Astrocyte of the hippocampus (primary cell): ENCODE measurements at regions not wholly inside any gene's neighbourhood (a gene's known extent, or its start where the extent isn't known, plus 50 kb on each side); places are given as distances from the start of the nearest gene placed in this dataset.
A peak's percentile ranks its signal among the peaks of the same experiment; 100 is the strongest.
"Not testable (repeated sequence)": the region's sequence is repeated elsewhere in the genome, so short reads cannot be mapped to it uniquely, and the experiment has no call there.

Experiments
- DNase-seq: peaks from one replicate; pipeline ENCODE4 v3.0.0; 2011; ENCODE audit warnings: low read depth, low spot score

DNA sequence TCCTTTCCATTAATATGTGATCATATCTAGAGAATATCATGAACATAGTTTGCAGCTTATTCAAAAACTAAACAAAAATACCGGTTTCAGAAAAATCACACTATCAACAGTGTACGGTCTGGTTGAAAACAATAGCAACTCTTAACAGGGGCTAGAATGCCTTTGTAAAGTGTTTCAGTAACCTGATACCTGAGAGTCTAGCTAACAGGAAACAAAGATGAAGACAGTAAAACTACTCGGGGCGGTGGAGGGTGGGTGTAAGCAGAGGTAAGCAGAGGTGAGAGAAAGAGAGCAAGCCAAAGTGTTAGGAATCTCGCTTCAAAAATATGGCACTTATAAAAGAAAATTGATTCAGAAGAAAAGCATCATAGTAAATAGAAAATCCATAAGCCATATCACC, 109.0 kb upstream of the RGPD4 start:
- DNase-seq = no peak

DNA sequence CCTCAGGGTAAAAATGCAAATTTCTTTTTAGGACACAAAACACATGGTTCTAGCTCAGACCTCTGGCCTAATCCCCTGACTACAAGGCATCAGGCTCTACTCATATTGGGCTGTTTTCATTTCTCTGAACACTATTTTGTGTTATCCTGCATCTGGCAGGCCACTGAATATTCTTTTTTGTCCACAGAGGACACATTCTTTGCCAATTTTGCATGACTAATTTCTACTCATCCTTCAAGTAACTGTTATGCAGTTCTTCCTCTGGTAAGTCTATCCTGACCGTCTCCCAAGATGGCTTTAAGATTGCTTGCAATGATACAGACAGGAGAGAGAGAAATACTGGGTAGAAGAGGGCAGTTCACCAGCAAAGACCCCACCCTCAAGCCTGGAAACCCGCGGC, 107.6 kb upstream of the RGPD4 start:
- DNase-seq = no peak

DNA sequence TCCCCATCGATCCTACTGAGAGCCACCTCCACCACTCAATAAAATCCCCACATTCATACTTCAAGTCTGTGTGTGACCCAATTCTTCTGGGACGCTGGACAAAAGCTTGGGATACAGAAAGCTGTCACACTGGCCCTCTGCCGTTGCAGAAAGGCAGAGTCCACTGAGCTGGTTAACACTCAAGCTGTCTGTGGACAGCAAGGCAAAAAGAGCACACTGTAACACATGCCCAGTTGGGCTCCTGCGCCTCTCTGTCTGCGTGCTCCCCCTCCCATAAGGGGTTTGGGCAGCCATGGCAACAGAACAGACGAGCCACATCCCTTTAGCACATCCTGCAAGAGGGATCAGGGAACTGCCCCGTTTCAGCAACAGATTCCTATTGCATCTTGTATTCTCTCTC, 106.9 kb upstream of the RGPD4 start:
- DNase-seq = peak; percentile 1

DNA sequence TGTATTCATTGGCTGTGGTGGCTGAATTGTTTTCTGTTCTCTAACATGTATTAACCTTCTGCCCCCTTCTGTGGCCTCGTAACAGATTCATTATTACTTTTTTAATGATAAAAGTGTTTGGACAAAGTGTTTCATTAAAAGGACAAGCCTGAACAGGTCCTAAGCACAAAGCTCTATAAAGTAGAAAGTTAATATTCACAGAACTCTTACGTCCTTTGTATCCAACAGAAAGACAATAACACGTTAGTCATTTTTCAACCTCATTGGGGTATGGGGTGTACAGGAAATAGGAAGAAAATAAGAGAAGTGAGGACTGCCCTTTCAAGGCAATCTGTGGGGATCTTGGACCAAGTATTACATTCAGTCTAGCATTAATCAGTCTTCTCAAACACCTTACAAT, 105.5 kb upstream of the RGPD4 start:
- DNase-seq = no peak

DNA sequence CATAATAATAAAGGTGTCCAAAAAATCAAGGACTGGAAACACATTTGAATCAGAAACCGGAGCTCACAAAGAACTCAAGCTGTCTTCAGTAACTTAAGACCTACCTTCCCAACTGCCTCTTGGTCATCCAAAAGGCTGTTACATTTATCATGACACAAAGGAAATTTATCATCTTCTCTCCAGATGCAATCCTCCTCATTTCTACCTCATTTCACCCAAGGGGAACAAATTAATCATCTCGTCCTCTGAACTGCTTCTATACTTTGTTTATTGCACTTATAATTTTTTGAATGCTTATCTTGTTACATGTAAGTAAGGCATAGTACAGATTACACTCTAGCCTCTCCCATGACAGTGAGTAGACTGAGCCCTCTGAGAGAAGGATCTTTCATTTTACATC, 105.1 kb upstream of the RGPD4 start:
- no peak for DNase-seq

DNA sequence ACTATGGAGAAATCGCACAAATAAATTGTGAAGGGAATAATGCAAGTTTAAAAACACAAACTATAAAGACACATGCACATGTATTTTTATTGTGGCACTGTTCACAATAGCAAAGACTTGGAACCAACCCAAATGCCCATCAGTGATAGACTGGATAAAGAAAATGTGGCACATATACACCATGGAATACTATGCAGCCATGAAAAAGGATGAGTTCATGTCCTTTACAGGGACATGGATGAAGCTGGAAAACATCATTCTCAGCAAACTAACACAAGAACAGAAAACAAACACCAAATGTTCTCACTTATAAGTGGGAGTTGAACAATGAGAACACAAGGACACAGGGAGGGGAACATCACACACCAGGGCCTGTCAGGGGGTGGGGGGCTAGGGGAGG, 100.9 kb upstream of the RGPD4 start:
- not testable (repeated sequence) for DNase-seq

DNA sequence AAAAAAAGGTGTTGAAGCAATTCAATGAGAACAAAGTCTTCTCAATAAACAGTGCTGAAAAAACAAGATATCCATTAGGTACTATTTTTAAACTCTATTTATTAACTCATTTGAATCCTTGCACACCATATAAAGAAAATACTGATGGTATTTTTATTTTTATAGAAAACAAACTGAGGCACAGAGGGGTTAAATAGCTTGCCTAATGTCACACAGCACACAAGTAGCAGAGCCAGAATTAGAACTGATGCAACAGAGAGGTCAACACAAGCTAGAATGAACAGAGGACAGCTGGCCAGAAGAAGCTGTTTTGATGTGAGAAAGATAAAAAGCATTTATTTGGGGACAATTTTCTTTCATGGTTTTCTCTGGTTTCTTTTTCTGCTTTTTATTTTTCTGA, 99.4 kb upstream of the RGPD4 start:
- DNase-seq = no peak

DNA sequence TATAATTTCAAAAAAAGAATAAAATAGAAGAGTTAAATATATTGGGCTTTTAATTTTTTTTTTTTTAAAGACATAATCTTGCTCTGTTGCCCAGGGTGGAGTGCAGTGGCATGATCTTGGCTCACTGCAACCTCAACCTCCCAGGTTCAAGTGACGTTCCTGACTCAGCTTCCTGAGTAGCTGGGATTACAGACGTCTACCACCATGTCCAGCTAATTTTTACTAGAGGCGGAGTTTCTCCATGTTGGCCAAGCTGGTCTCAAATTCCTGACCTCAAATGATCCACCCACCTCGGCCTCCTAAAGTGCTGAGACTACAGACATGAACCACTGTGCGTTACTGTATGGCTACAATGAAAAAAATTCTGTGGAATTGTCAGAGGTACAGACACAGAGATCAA, 98.1 kb upstream of the RGPD4 start:
- DNase-seq = no peak

DNA sequence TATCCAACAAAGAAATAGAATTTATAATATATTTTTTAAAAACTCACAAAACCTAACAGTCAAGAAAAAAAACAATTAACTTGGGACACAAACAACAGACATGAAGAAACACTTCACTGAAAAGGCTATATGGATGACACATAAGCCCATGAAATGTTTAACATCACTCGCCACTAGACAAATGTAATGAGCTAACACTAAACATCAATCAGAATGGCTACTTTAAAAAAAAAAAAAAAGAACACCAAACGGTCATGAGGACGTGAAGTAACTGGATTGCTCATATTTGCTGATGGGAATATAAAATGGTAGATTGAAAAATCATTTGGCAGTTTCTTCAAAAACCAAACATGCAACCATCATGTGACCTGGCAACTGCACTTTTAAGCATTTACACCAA, 97.3 kb upstream of the RGPD4 start:
- no peak for DNase-seq

DNA sequence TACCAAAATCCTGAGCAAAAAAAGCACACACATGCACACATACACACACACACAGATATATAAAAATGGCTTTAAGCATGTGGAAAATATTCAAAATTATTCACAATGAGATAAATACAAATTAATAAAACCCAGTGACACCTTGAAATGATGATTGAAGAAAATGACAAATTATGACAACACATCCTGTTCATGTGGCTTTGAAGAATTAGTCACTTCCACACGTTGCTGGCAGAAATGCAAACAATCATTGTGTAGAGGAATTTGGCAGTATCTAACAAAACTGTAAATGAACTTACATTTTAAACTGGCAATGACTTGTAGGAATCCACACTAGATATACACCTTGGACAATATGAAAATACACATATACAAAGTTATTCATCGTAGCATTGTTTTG, 95.8 kb upstream of the RGPD4 start:
- no peak for DNase-seq

DNA sequence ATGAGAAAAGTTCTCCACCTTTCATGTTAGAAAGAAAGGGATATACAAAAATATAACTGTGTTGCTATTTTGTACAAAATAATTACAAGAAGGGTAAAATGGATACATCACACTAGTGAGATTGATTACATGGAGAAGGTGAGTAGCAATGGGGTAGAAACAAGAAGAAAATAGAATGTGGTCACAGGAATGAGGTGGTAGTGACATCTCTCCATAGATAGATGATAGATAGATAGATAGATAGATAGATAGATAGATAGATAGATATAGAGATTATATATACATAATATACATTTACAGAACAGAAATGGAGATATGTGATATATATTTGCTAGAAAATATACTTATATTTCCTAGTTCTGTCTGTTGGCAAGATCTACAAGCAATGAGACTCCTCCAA, 95.3 kb upstream of the RGPD4 start:
- no peak for DNase-seq

DNA sequence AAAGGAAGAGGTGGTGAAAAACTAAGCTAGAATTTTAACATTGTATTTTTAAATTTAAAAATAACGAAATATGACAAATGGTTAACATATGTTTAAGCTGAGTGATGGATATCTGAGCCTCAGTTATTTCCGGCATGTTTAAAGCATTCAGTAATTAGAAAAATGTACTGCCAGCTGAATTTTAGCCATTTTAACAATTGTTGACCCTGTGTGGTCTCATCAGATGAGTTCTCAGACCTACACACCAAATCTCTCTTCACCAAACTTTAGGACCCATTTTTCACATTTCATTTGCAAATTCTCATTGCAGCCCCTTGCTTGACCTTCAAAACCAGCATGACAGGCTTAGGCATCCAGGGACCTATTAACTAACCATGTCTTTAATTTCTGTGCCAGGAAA, 91.5 kb upstream of the RGPD4 start:
- no peak for DNase-seq

DNA sequence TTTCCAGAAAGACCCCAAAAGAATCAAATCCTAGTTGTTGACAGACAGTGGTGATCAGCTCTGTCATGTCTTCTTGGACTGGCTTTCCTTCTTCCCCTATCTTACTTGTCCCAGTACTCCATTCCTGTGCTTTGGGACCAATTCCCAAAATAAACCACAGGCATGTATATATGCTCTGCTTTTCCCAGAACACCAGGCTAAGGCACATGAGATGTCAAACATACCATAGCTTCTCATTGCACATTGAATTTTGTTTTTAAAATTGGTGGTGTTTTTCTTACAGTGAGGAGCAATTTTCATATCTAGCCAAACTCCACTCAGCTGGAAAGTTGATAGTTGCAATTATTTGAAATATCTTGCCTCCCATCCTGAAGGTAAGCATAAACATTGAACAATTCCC, 88.9 kb upstream of the RGPD4 start:
- no peak for DNase-seq

DNA sequence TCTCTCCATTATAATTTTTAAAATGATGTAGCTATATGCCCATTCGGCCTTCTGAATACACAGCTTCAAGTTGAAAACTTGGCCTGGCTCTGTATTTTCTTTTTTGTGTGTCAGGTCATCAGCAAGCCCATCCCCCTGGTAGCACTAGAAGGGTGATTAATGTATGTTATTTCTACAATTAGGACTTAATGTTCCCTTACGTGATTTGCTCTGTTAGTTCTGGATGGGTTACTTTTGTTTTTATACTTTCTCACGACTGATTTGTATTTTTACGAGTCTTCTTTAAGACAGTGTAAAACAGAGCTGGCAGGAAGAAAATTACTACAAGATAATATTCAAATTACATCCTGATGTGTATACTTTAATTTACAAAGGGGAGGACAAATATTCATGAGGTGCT, 88.4 kb upstream of the RGPD4 start:
- no peak for DNase-seq

DNA sequence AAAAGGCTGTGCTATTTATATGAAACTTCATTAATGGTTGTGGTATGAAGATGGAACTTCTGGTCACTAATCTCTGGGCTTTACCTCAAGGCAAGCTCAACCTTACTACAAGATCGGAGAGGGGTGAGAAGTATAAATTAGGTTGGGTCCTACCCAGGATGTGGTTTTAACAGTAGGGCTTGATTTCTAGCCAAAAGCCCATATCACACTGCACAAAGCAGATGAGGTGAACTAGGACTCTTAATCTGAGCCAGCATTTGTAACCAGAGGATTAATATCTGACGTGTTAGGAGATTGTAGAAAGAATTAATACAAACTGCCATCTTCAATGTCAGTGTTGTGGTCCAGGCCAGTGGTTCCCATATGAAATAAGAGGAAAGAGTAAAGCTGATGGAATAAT, 86.4 kb upstream of the RGPD4 start:
- DNase-seq = no peak

DNA sequence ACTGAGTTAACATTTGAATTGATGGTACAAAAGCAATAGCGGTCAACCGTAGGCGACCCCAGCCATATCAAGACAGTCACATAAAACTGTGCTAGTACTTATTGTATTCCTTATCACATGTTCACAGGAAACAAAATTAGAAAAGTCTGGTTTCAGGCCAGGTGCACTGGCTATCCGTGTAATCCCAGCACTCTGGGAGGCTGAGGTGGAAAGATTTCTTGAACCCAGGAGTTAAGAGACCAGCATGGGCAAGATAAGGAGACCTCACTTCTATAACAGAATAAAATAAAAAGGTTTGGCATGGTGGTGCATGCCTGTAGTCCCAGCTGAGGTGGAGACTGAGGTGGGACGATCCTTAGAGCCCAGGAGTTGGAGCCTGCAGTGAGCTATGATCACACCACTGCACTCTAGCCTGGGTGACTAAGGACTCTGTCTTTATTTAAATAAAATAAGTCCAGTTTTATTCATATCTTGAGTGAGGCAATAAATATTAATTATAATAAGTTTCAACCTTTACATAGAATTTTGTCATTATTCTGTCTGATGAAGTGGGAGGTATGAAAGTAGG, 84.1 kb upstream of the RGPD4 start:
- no peak for DNase-seq

DNA sequence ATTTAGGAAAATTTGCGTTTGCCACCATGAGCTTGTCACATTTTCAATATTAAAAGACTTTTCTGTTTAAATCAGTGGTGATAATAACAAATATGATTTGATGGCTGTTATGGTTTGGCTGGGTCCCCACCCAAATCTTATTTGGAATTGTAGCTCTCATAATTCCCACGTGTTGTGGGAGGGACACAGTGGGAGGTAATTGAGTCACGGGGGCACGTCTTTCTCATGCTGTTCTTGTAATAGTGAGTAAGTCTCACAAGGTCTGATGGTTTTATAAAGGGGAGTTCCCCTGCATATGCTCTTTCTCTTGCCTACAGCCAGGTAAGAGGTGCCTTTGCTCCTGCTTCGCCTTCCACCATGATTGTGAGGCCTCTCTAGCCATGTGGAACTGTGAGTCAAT, 83.4 kb upstream of the RGPD4 start:
- DNase-seq = no peak

DNA sequence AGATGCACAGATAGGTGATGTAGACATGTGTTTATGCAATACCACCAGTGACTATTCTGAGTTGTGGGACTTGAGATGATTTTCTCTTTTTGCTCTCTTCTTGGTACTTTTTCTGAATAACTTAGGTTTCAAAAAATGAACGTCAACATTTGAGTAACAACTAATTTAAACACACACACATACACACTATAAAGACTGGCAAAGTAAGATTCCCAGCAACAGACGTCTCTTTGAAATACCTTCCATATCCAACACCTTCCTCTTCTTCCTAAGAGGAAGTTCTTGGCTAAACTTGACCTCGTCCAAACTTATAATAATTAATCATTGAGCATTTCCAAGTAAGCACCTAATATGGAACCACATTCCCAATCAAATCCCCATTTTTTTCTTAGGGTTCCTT, 81.6 kb upstream of the RGPD4 start:
- no peak for DNase-seq

DNA sequence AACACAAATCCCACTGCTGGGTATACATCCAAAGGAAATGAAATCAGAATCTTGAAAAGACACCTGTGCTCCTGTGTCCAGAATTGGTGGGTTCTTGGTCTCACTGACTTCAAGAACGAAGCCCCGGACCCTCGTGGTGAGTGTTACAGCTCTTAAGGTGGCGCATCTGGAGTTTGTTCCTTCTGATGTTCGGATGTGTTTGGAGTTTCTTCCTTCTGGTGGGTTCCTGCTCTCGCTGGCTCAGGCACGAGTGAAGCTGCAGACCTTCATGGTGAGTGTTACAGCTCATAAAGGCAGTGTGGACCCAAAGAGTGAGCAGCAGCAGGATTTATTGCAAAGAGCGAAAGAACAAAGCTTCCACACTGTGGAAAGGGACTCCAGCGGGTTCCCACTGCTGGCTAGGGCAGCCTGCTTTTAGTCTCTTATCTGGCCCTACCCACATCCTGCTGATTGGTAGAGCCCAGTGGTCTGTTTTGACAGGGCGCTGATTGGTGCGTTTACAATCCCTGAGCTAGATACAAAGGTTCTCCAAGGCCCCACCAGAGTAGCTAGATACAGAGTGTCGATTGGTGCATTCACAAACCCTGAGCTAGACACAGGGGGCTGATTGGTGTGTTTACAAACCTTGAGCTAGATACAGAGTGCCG, 80.0 kb upstream of the RGPD4 start:
- DNase-seq = not testable (repeated sequence)

DNA sequence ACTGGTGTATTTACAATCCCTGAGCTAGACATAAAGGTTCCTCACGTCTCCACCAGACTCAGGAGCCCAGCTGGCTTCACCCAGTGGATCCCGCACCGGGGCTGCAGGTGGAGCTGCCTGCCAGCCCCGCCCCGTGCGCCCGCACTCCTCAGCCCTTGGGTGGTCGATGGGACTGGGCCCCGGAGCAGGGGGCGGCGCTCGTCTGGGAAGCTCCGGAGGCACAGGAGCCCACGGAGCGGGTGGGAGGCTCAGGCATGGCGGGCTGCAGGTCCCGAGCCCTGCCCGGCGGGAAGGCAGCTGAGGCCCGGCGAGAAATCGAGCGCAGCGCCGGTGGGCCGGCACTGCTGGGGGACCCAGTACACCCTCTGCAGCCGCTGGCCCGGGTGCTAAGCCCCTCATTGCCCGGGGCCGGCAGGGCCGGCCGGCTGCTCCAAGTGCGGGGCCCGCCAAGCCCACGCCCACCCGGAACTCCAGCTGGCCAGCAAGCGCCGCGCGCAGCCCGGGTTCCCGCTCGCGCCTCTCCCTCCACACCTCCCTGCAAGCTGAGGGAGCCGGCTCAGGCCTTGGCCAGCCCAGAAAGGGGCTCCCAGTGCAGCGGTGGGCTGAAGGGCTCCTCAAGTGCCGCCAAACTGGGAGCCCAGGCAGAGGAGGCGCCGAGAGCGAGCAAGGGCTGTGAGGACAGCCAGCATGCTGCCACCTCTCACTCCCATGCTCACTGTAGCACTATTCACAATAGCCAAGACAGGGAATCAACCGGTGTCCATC, 79.3 kb upstream of the RGPD4 start:
- DNase-seq = not testable (repeated sequence)

DNA sequence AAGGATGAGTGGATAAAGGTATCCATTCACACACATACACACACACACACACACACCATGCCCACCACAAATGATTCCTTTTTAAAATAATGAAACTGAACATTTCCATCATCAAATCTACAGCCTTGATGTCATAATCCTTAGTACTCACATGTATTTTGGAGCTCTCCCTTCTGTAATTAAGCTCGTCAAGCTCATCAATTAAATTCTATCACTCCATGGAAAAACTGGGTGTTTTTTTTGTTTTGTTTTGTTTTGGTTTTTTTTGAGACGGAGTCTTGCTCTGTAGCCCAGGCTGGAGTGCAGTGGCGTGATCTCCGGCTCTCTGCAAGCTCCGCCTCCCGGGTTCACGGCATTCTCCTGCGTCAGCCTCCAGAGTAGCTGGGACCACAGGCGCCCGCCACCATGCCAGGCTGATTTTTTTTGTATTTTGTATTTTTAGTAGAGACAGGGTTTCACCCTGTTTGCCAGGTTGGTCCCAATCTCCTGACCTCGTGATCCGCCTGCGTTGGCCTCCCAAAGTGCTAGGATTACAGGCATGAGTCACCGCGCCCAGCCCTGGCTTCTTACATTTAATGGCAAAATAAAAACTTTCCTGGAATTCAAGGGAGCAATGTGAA, 78.6 kb upstream of the RGPD4 start:
- DNase-seq = no peak

DNA sequence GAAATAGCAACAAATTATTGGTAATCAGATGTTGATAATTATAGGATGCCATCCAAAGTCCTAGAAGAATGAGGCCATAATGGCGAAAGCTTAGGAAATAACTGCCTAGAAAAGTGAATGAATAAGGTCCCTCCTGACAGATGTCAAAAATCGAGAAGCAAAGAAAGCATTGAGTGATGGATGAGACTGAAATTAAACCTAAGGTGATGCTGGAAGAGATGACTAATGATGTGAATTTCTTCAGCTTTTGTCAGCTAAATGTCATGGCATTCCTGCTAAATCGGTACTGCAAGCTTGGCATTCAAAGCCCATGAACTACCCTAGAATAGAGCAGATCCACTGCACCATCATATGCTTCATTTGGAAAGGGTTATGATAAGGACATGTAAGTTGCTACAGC, 74.8 kb upstream of the RGPD4 start:
- DNase-seq = no peak

DNA sequence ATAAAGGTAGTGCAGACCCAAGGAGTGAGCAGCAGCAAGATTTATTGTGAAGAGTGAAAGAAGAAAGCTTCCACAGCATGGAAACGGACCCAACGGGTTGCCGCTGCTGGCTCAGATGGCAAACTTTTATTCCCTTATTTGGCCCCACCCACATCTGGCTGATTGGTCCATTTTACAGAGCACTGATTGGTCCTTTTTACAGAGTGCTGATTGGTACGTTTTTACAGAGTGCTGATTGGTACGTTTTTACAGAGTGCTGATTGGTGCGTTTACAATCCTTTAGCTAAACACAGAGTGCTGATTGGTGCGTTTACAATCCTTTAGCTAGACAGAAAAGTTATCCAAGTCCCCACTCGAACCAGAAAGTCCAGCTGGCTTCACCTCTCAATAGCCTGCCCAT, 72.9 kb upstream of the RGPD4 start:
- DNase-seq = not testable (repeated sequence)
